HEK293T (cell line): ENCODE measurements at regions not wholly inside any gene's neighbourhood (a gene's known extent, or its start where the extent isn't known, plus 50 kb on each side); places are given as distances from the start of the nearest gene placed in this dataset.

Source experiments
- CTCF ChIA-PET: fragments of 350-600 bp; formaldehyde crosslinking; extraction: SDS; loops from one replicate; lab custom pipeline; 2021; ENCODE audit warnings: antibody characterized with exemption, inconsistent platforms; lab: Yijun Ruan, JAX
- POLR2A ChIA-PET: fragments of 350-600 bp; formaldehyde crosslinking; extraction: SDS; loops from one replicate; lab custom pipeline; 2020; ENCODE audit warnings: antibody characterized with exemption, inconsistent platforms; lab: Yijun Ruan, JAX
- DNase-seq: peaks from one replicate; pipeline ENCODE4 v3.0.0; 2012; ENCODE audit warnings: mixed read lengths; ENCODE audit errors: extremely low spot score
- ARNT ChIP-seq: fragments of 450-650 bp; IDR thresholded peaks from 2 replicates; pipeline ENCODE4 v1.6.1; 2017; ENCODE audit warnings: mild to moderate bottlenecking
- BHLHE40 ChIP-seq: fragments of 450-650 bp; IDR thresholded peaks from 2 replicates; pipeline ENCODE4 v1.6.1; 2016; ENCODE audit warnings: mild to moderate bottlenecking, moderate library complexity, borderline replicate concordance
- CTBP1 ChIP-seq: fragments of 450-650 bp; IDR thresholded peaks from 2 replicates; pipeline ENCODE4 v1.6.1; 2016; ENCODE audit warnings: borderline replicate concordance
- ELF4 ChIP-seq: fragments of 450-650 bp; IDR thresholded peaks from 2 replicates; pipeline ENCODE4 v1.6.1; 2017; ENCODE audit warnings: antibody characterized with exemption
- FOXA1 ChIP-seq: fragments of 450-650 bp; IDR thresholded peaks from 2 replicates; pipeline ENCODE4 v1.6.1; 2016; ENCODE audit warnings: mild to moderate bottlenecking
- FOXK2 ChIP-seq: fragments of 450-650 bp; IDR thresholded peaks from 2 replicates; pipeline ENCODE4 v1.6.1; 2016; ENCODE audit warnings: mild to moderate bottlenecking
- FOXM1 ChIP-seq: fragments of 450-650 bp; IDR thresholded peaks from 2 replicates; pipeline ENCODE4 v1.6.1; 2017; ENCODE audit warnings: mild to moderate bottlenecking, borderline replicate concordance
- HDGF ChIP-seq: fragments of 450-650 bp; IDR thresholded peaks from 2 replicates; pipeline ENCODE4 v1.6.1; 2017; ENCODE audit warnings: antibody characterized with exemption, borderline replicate concordance
- L3MBTL2 ChIP-seq: fragments of 450-650 bp; conservative IDR thresholded peaks from 2 replicates; pipeline ENCODE4 v1.6.1; 2016; ENCODE audit warnings: mild to moderate bottlenecking
- LEF1 ChIP-seq: fragments of 450-650 bp; IDR thresholded peaks from 2 replicates; pipeline ENCODE4 v1.6.1; 2017; ENCODE audit warnings: mild to moderate bottlenecking, borderline replicate concordance
- NFRKB ChIP-seq: fragments of 450-650 bp; IDR thresholded peaks from 2 replicates; pipeline ENCODE4 v1.6.1; 2016; ENCODE audit warnings: mild to moderate bottlenecking, moderate library complexity
- SP1 ChIP-seq: fragments of 450-650 bp; IDR thresholded peaks from 2 replicates; pipeline ENCODE4 v1.6.1; 2017
- SUZ12 ChIP-seq: fragments of 450-650 bp; IDR thresholded peaks from 2 replicates; pipeline ENCODE4 v1.6.1; 2016; ENCODE audit warnings: mild to moderate bottlenecking
- TARDBP ChIP-seq: fragments of 450-650 bp; IDR thresholded peaks from 2 replicates; pipeline ENCODE4 v1.6.1; 2016
- ZNF384 ChIP-seq: fragments of 450-650 bp; IDR thresholded peaks from 2 replicates; pipeline ENCODE4 v1.6.1; 2016
- TF ChIP-seq, protein P1 (sequence below): fragments of 450-650 bp; IDR thresholded peaks from 2 replicates; pipeline ENCODE4 v1.6.1; 2016

DNA sequence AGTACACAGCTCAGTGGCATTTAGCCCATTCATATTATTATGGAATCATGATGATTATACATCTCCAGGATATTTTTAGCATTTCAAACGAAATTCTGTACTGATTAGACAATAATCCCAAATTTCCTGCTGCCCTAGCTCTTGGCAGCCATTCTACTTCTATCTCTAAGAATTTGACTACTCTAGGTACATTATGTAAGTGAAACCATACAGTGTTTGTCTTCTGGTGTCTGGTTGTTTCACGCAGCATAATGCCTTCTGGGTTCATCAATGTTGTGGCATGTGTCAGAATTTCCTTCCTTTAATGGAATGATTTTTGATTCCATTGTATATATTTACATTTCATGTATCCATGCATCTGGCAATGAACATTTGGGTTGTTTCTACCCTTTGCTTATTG is 517.7 kb downstream of the ETS1 start:
- DNase-seq, result no peak
- ChIA-PET POLR2A (no interaction called here), CTCF (no interaction called here)
- TF ChIP-seq ELF4, result no peak
- TF ChIP-seq HDGF, result no peak
- no peak for TF ChIP-seq ZNF384
- no peak for TF ChIP-seq CTBP1

DNA sequence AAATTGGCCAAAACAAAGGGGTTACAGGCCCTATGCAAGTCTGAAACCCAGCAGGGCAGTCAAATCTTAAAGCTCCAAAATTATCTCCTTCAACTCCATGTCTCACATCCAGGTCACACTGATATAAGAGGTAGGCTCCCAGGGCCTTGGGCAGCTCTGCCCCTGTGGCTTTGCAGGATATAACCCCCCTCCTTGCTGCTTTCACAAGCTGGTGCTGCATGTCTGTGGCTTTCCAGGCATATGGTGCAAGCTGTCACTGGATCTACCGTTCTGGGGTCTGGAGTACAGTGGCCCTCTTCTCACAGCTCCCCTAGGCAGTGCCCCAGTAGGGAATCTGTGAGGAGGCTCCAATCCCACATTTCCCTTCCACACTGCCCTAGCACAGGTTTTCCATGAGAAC is 519.6 kb downstream of the ETS1 start:
- POLR2A ChIA-PET, result no interaction called here
- TF ChIP-seq L3MBTL2 (no peak), ARNT (no peak), BHLHE40 (no peak), FOXA1 (no peak), CTBP1 (no peak), SUZ12 (no peak), FOXM1 (no peak)
- TF ChIP-seq, protein P1, sequence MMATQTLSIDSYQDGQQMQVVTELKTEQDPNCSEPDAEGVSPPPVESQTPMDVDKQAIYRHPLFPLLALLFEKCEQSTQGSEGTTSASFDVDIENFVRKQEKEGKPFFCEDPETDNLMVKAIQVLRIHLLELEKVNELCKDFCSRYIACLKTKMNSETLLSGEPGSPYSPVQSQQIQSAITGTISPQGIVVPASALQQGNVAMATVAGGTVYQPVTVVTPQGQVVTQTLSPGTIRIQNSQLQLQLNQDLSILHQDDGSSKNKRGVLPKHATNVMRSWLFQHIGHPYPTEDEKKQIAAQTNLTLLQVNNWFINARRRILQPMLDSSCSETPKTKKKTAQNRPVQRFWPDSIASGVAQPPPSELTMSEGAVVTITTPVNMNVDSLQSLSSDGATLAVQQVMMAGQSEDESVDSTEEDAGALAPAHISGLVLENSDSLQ, result no peak
- CTCF ChIA-PET, result no interaction called here
- DNase-seq, result no peak

GRCh38 chr11:128066399-128066798 is 521.0 kb downstream of the ETS1 start:
- DNase-seq, result no peak
- ChIA-PET CTCF (no interaction called here), POLR2A (no interaction called here)
- TF ChIP-seq FOXK2, result no peak

DNA sequence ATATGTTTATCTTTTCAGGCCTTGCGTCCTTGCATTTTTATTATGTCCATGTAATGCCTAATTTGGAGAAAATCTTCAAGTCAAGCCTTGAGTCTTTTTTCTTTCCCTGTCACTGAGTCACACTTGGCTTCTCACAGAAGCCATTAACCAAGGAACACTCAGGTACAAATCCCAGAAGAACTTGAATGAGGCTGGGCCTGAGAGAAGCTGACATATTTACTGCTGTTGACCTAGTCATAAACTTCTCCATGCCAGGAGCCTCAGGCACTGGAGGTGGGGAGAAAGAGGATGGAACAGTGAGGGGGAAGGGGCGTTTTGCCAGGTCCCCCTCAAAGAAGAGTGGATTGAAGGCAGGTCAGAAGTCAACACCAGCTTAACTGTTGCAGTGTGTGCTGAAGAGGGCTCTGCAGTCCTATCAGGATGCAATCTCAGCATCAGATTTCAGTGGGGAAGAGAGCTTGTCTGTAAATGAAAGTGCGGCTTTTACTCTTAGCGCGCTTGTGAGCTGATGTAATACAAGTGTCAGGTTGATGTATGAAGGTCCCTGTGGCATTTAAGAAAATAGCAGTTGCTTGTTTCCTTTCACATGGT is 526.0 kb downstream of the ETS1 start:
- ChIA-PET POLR2A (no interaction called here), CTCF (interaction anchor here (1.2 to 1.7 kb wide), 2 partner anchors 17 to 96 kb away, joined by 5 to 7 read pairs; no protein-coding TSS in a partner anchor)
- DNase-seq, result peak; percentile 39
- TF ChIP-seq, protein P1, result peak; percentile 81
- TF ChIP-seq CTBP1, result peak; percentile 66
- TF ChIP-seq L3MBTL2, result no peak

DNA sequence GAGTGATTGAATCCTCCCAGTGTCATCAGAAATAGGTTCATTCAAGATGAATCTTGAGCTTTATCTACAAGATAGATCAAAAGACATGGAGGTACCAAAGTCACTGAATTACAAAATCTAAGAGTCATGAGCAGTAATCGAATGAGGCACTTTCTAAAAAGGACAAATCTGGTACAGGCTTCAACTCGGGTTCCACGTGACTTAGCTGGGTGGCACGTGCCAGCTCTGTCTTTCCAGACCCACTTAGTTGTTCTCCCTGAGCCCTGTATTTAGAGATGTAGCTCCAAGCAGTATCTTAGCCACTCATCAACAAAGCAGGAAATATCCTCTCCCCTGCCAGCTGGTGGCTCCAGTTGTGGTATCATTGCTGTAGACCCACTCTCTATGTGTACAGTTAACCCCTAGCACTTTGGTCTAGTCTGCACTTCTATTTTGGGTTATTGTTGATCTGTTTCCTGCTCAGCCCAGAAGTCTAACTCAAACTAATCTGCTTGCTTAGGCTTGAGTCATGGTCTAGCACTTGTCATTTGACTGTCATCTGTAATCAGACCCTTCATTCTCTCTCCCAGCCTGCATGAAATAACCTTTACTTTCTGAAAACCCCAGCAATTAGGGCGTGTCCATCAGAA is 528.7 kb downstream of the ETS1 start:
- TF ChIP-seq ARNT (no peak), FOXM1 (no peak), TARDBP (no peak), LEF1 (no peak), CTBP1 (no peak), SUZ12 (no peak), ELF4 (no peak), ZNF384 (no peak), FOXA1 (no peak), L3MBTL2 (no peak), SP1 (no peak), HDGF (no peak), BHLHE40 (no peak), FOXK2 (no peak), NFRKB (no peak)
- TF ChIP-seq, protein P1, result no peak
- ChIA-PET CTCF (no interaction called here), POLR2A (no interaction called here)
- no peak for DNase-seq

DNA sequence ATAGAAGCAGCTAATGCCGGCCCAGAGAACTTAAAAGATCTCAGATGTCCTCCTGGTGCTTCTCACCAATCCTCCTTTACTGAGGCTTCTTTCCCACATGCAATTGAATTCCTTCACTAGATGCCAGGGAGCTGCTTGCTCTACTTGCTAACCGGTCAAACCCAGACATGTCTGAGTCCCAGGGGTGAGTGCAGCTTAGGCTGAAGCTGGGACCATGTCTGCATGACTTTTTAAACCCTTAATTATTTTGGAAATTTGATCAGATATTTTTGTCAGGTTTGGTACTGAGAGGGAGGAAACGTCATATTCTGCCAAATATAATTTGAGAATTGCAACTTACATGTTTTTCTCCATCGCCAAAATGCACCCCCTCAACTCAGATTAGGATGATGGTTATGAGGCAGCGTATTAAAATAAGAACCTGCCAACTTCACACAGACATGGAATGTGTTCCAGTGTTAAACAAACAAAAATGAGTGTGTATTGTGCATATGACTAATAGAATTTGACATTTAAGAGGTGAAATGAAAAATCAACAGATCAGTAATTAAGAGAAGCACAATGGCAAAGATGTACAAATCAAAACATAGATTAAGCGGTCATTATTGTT is 529.5 kb downstream of the ETS1 start:
- POLR2A ChIA-PET, result no interaction called here
- CTCF ChIA-PET, result no interaction called here
- TF ChIP-seq FOXK2 (no peak), BHLHE40 (no peak), L3MBTL2 (no peak), ARNT (no peak), FOXA1 (no peak), CTBP1 (no peak), SUZ12 (no peak), ELF4 (no peak), TARDBP (no peak), SP1 (no peak), LEF1 (no peak), NFRKB (no peak), FOXM1 (no peak)
- TF ChIP-seq, protein P1, result no peak
- no peak for DNase-seq
